ENCODE measurements at regions not wholly inside any gene's neighbourhood (a gene's known extent, or its start where the extent isn't known, plus 50 kb on each side); places are given as distances from the start of the nearest gene placed in this dataset.
"Not testable (repeated sequence)": the region's sequence is repeated elsewhere in the genome, so short reads cannot be mapped to it uniquely, and the experiment has no call there.

DNA sequence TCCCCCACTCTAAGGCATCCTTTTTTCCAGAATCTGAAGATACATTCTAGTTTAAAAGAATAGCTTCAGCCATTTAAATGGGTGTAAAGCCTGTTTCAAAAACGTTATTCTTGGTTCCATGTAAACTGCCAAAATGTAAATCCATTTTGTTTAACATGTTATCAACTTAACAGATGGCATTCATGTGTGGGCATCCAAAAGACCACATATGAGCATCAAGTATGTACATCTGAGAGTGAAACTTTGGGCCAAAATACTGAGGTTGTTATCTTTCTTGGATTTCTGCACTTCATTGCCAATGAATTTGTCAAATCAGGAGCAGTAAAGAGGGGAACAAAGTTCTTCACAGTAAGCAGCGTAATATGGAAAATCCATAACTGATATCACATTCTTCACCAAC lies 395.4 kb downstream of the ZNF804A start:
- Histone ChIP-seq H3K9me3 (no peaks in the 10 kb centered on the region), H3K4me1 (no peaks in the 10 kb centered on the region)
- TF ChIP-seq, protein P1, sequence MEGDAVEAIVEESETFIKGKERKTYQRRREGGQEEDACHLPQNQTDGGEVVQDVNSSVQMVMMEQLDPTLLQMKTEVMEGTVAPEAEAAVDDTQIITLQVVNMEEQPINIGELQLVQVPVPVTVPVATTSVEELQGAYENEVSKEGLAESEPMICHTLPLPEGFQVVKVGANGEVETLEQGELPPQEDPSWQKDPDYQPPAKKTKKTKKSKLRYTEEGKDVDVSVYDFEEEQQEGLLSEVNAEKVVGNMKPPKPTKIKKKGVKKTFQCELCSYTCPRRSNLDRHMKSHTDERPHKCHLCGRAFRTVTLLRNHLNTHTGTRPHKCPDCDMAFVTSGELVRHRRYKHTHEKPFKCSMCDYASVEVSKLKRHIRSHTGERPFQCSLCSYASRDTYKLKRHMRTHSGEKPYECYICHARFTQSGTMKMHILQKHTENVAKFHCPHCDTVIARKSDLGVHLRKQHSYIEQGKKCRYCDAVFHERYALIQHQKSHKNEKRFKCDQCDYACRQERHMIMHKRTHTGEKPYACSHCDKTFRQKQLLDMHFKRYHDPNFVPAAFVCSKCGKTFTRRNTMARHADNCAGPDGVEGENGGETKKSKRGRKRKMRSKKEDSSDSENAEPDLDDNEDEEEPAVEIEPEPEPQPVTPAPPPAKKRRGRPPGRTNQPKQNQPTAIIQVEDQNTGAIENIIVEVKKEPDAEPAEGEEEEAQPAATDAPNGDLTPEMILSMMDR (IDR thresholded peaks at IDR 0.05) = no peak

DNA sequence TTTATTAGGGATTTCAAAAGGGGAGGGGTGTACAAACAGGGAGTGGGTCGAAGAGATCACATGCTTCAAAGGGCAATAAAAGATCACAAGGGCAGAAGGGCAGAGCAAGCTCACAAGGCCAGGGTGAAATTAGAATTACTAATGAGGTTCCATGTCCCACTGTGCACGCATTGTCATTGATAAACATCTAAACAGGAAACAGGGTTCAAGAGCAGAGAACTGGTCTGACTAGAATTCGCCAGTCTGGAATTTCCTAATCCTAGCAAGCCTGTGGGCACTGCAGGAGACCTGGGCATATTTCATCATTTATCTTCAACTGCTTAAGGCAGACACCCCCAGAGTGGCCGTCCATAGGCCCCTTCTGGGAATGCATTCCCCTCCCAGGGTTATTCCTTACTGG lies 408.2 kb downstream of the ZNF804A start:
- H3K9ac ChIP-seq (ENCODE audit: low read depth in 2 of 2, low read length in 2 of 2) = no peak overlapping the region
- no peaks in the 10 kb centered on the region for H3K27me3 ChIP-seq
- no peaks in the 10 kb centered on the region for H3K36me3 ChIP-seq
- no peak overlapping the region for H3K4me3 ChIP-seq
- H3K9me3 ChIP-seq = no peaks in the 10 kb centered on the region
- H3K27ac ChIP-seq = no peak overlapping the region
- intact Hi-C loops (cut with DNase I) = no loop called here
- no peak for DNase-seq
- TF ChIP-seq, protein P1 (IDR thresholded peaks at IDR 0.05) = no peak
- no peaks in the 10 kb centered on the region for H3K4me1 ChIP-seq

More for the DNA sequence above, 395.4 kb downstream of the ZNF804A start:
- intact Hi-C loops (cut with DNase I) = no loop called here
- Histone ChIP-seq H3K27ac (no peak overlapping the region), H3K9ac (ENCODE audit: low read depth in 2 of 2, low read length in 2 of 2) (no peak overlapping the region), H3K36me3 (no peaks in the 10 kb centered on the region), H3K27me3 (no peaks in the 10 kb centered on the region), H3K4me3 (no peak overlapping the region)
- DNase-seq = no peak

DNA sequence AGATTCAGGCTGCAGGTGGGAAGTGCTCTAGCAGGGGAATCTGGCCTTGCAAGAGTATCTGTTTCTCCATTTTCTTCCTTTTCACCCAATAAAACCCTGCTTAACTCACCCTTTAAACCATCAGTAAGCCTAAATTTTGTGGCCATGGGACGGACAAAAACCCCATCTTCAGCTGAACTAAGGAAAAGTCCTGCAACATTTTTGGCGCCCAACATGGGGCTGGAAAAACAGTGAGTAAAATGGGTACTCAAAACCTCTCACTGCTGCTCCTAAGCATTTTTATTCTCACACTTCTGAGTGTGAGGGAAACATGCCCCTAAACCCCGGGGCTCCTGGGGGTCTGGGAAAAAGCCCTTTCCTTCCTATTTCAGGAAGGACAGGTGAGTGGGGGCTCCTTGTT lies 414.3 kb downstream of the ZNF804A start:
- Histone ChIP-seq H3K4me3 (no peak overlapping the region), H3K4me1 (no peaks in the 10 kb centered on the region), H3K27me3 (no peaks in the 10 kb centered on the region), H3K27ac (no peak overlapping the region), H3K9me3 (no peaks in the 10 kb centered on the region), H3K36me3 (no peaks in the 10 kb centered on the region), H3K9ac (ENCODE audit: low read depth in 2 of 2, low read length in 2 of 2) (no peak overlapping the region)
- intact Hi-C loops (cut with DNase I) = no loop called here
- TF ChIP-seq, protein P1 (IDR thresholded peaks at IDR 0.05) = no peak
- no peak for DNase-seq

DNA sequence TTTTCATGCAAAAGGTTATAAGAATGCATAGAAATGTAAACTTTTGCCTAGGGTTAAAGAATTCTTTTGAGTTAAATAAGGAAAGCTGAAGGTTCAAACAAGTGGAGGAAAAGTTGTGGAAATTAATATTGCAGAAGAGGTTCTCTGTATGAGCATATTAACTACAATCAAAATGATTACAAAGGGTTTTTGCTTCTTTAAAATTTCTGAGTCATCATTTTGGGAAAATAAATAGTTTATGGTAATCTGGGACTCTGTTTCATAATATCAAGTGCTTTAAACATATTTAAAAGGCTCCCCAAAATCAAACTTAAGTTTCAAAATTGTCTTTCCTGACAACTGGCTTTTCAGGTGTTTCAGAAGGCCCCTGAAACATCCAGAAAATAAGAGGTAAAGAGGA lies 415.7 kb downstream of the ZNF804A start:
- Histone ChIP-seq H3K9me3 (no peaks in the 10 kb centered on the region), H3K4me1 (no peaks in the 10 kb centered on the region), H3K36me3 (no peaks in the 10 kb centered on the region), H3K27ac (no peak overlapping the region), H3K9ac (ENCODE audit: low read depth in 2 of 2, low read length in 2 of 2) (no peak overlapping the region), H3K4me3 (no peak overlapping the region), H3K27me3 (no peaks in the 10 kb centered on the region)
- intact Hi-C loops (cut with DNase I) = no loop called here
- DNase-seq = no peak
- TF ChIP-seq, protein P1 (IDR thresholded peaks at IDR 0.05) = no peak

DNA sequence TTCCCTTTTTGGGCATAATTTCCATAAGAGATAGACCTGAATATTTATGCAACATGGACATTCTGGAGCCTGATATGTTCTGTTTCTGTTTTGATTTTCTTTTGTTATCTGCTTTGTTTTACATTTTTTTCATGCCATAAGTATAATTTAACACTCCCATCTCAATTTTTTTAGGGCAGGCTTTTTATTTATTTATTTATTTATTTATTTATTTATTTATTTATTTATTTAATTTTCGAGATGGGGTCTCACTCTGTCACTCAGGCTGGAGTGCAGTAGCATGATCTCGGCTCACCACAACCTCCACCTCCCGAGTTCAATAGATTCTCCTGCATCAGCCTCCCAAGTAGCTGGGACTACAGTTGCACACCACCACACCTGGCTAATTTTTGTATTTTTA lies 427.6 kb downstream of the ZNF804A start:
- H3K27me3 ChIP-seq; H3K4me1 ChIP-seq; H3K9ac ChIP-seq (ENCODE audit: low read depth in 2 of 2, low read length in 2 of 2); H3K27ac ChIP-seq; H3K9me3 ChIP-seq; H3K4me3 ChIP-seq; DNase-seq; H3K36me3 ChIP-seq; intact Hi-C loops (cut with DNase I): not testable (repeated sequence)

DNA sequence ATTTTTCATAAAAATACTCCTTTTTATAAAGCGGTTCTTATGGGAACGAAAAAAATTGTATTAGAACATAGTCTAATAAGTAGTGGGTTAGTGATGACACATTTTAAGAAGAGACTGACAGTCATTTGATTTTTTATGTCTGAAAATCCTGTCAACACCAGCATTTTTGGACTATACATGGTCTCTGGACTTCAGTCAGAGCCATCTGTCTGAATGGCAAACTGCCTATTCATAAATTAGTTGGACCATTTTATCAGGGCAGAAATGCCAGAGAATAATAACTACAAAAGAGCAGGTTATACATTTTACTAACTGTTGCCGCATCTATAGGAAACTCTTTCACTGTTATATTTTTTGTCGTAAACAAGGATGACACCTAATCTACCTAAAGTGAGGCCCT lies 437.6 kb downstream of the ZNF804A start:
- intact Hi-C loops (cut with DNase I) = no loop called here
- Histone ChIP-seq H3K9ac (ENCODE audit: low read depth in 2 of 2, low read length in 2 of 2) (no peak overlapping the region), H3K36me3 (no peaks in the 10 kb centered on the region), H3K27ac (no peak overlapping the region), H3K27me3 (no peaks in the 10 kb centered on the region), H3K4me3 (no peak overlapping the region), H3K9me3 (no peaks in the 10 kb centered on the region), H3K4me1 (no peaks in the 10 kb centered on the region)
- no peak for DNase-seq
- TF ChIP-seq, protein P1 (IDR thresholded peaks at IDR 0.05) = no peak

Data from colonic mucosa (tissue), 4 donors.